Adipocyte (in vitro differentiated cells): ENCODE measurements at regions not wholly inside any gene's neighbourhood (a gene's known extent, or its start where the extent isn't known, plus 50 kb on each side); places are given as distances from the start of the nearest gene placed in this dataset.
A peak's percentile ranks its signal among the peaks of the same experiment; 100 is the strongest.
"Not testable (repeated sequence)": the region's sequence is repeated elsewhere in the genome, so short reads cannot be mapped to it uniquely, and the experiment has no call there.

Source experiments
- DNase-seq: peaks from one replicate; pipeline ENCODE4 v3.0.0-alpha.2; 2015; ENCODE audit warnings: low read depth
- H3K27me3 ChIP-seq: replicated peaks from 2 replicates; pipeline ENCODE4 v1.7.0; 2013; ENCODE audit warnings: mild to moderate bottlenecking, low read length, moderate library complexity; ENCODE audit not compliant: control insufficient read depth, insufficient read depth
- H3K36me3 ChIP-seq: 2 replicates; pipeline ENCODE4 v1.7.0; 2013; ENCODE audit warnings: low read length, mild to moderate bottlenecking, moderate library complexity; ENCODE audit not compliant: control insufficient read depth, insufficient read depth, severe bottlenecking
- H3K4me1 ChIP-seq: 2 replicates; pipeline ENCODE4 v1.7.0; 2013; ENCODE audit warnings: mild to moderate bottlenecking, low read length, moderate library complexity; ENCODE audit not compliant: control insufficient read depth, insufficient read depth
- H3K4me3 ChIP-seq: 2 replicates; pipeline ENCODE4 v1.7.0; 2013; ENCODE audit warnings: mild to moderate bottlenecking, low read length, moderate library complexity
- H3K9ac ChIP-seq: 2 replicates; pipeline ENCODE4 v1.7.0; 2013; ENCODE audit warnings: mild to moderate bottlenecking, low read length, moderate library complexity
- H3K9me3 ChIP-seq: 2 replicates; pipeline ENCODE4 v1.7.0; 2013; ENCODE audit warnings: mild to moderate bottlenecking, low read length, moderate library complexity; ENCODE audit not compliant: control insufficient read depth

DNA sequence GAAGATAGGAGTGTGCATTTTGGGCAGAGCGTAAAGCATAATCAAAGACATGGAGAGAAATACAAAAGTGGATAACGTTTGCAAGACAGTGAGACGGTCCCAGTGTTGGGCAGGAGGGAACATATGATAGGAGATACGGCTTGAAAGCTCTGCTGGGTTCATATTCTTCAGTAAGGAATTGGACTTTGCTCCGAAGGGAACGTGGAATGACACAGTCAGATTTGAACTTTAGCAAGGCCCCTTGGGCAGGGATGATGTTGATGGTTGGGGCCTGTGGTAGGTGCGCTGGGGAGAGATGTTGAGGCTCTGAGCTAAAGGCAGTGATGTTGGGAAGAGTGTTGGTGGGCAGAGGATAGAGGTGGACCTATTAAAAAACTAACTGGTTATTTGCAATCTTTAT, 143.5 kb upstream of the TBX3 start:
- H3K36me3 ChIP-seq = no peaks in the 10 kb centered on the region
- H3K9me3 ChIP-seq = no peaks in the 10 kb centered on the region
- H3K4me1 ChIP-seq = no peaks in the 10 kb centered on the region
- H3K27me3 ChIP-seq = no peaks in the 10 kb centered on the region
- no peak overlapping the region for H3K9ac ChIP-seq
- H3K4me3 ChIP-seq = no peak overlapping the region
- no peak for DNase-seq

DNA sequence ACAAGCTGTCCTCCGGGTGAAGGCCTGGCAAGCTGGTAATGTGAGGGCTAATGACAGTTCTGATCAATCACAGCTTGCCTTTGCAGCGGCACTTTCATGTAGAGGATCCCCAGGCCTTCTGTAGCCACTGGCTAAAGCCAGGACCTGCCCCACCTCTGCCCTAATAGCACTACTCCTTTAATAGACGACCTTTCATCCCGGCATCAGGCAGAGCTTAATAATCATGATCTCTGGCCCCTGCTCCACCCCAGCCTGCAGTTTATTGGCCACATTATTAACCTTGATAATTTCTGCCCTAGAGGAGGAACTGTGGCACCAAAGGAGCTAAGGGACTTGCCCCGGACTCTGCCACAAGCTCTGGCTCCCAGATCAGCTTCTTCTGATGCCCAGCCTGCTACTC, 142.3 kb upstream of the TBX3 start:
- no peak for DNase-seq
- Histone ChIP-seq H3K4me3 (no peak overlapping the region), H3K36me3 (no peaks in the 10 kb centered on the region), H3K4me1 (no peaks in the 10 kb centered on the region), H3K27me3 (no peaks in the 10 kb centered on the region), H3K9me3 (no peaks in the 10 kb centered on the region), H3K9ac (no peak overlapping the region)

DNA sequence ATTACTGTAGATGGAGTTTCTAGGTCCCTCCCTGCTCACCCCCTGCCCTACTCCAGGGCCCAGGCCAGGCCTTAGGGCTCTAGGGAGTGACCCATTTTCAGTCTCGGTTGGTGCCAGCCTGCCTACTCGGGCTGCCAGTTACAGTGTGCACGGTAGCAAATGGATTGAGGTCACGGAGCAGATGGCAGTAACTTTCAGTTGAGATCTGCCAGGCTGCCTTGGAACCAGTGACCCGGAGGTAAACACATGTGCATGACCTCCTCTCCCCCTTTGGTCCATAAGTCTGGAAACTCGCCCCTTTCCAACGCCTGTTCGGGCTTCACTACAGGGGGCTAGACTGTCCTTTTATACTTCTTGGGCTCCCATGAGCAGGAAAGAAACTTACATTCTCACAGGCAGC, 139.7 kb upstream of the TBX3 start:
- no peaks in the 10 kb centered on the region for H3K9me3 ChIP-seq
- no peaks in the 10 kb centered on the region for H3K36me3 ChIP-seq
- no peaks in the 10 kb centered on the region for H3K27me3 ChIP-seq
- no peak for DNase-seq
- H3K9ac ChIP-seq = no peak overlapping the region
- H3K4me1 ChIP-seq = no peaks in the 10 kb centered on the region
- no peak overlapping the region for H3K4me3 ChIP-seq

DNA sequence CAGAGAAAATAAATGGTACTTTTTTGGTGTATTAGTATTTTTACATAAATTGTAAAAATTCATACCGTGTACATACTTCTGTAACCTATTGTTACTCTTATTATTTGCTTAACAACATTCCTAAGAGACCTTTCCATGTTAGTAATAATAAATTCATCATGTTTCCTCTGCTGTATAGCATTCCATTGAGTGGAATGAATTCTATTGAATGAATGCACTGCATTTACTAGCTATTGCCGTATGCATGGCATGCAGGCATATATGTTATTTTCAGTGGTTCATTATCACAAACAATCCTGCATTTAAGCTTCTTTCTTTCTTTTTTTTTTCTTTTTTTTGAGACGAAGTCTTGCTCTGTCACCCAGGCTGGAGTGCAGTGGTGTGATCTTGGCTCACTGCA, 137.6 kb upstream of the TBX3 start:
- no peak overlapping the region for H3K9ac ChIP-seq
- no peaks in the 10 kb centered on the region for H3K4me1 ChIP-seq
- H3K36me3 ChIP-seq = no peaks in the 10 kb centered on the region
- H3K4me3 ChIP-seq = no peak overlapping the region
- H3K9me3 ChIP-seq = no peaks in the 10 kb centered on the region
- DNase-seq = peak; percentile 34
- no peaks in the 10 kb centered on the region for H3K27me3 ChIP-seq

DNA sequence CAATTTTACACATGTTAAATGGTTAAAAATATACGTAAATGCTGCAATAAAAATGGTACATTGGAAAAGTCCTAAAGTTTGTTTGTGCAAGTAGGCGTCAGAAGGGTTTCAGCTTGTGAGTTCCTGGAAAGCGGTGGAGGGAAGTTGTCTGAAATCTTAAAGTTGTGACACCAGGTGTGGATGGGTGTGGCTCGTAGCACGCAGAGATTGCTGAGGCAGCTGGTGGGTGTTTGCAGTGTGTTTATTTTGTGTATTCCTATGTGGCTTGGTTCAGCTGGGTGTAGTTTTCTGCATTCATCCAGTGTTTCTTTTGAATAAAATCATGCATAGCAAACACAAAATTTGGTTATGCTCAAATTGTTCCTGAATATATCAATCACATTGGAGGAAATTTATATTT, 136.8 kb upstream of the TBX3 start:
- Histone ChIP-seq H3K9me3 (no peaks in the 10 kb centered on the region), H3K27me3 (no peaks in the 10 kb centered on the region), H3K4me3 (no peak overlapping the region), H3K36me3 (no peaks in the 10 kb centered on the region), H3K4me1 (no peaks in the 10 kb centered on the region), H3K9ac (no peak overlapping the region)
- no peak for DNase-seq

DNA sequence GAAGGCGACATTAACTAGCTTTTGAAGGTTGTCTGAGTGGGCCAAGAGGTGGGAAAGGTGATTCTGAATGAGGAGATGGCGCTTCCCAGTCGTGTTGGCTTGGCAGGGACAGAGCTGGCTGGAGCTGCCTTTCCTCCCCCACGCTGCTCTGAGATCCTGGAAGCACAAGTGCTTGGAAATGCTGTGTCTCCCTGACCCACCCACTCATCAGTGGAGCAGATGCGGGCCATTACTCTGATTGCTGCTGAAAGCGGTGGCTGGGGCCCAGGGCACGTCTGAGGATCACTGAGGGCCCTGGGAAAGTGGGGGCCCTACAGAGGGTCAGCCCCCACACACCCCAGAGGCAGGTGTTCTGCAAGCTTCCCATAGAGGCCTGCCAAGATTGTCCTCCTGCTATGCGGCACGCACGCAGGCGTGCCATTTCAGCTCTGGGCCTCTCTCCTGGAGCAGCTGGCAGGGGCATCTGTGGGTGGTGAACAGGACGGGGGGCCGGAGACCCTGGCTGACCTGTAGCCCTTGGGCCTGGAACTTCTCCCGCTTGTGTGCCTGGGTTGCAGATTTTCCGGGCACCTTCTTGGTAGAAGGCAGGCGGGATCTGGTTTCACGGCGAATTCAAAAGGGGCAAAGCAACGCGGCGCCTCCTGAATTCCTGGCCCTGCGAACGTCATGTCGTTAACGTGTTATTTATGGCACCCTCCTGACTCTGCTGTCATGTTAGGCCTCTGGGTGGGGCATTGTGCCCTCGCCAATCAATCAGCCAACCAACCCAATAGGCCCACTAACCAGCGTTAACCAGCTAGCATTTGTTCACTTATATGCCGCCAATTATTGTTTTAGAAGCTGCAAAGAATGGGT, 133.8 kb upstream of the TBX3 start:
- H3K27me3 ChIP-seq = no peaks in the 10 kb centered on the region
- no peaks in the 10 kb centered on the region for H3K4me1 ChIP-seq
- DNase-seq = no peak
- no peak overlapping the region for H3K9ac ChIP-seq
- H3K4me3 ChIP-seq = no peak overlapping the region
- H3K36me3 ChIP-seq = no peaks in the 10 kb centered on the region
- no peaks in the 10 kb centered on the region for H3K9me3 ChIP-seq

DNA sequence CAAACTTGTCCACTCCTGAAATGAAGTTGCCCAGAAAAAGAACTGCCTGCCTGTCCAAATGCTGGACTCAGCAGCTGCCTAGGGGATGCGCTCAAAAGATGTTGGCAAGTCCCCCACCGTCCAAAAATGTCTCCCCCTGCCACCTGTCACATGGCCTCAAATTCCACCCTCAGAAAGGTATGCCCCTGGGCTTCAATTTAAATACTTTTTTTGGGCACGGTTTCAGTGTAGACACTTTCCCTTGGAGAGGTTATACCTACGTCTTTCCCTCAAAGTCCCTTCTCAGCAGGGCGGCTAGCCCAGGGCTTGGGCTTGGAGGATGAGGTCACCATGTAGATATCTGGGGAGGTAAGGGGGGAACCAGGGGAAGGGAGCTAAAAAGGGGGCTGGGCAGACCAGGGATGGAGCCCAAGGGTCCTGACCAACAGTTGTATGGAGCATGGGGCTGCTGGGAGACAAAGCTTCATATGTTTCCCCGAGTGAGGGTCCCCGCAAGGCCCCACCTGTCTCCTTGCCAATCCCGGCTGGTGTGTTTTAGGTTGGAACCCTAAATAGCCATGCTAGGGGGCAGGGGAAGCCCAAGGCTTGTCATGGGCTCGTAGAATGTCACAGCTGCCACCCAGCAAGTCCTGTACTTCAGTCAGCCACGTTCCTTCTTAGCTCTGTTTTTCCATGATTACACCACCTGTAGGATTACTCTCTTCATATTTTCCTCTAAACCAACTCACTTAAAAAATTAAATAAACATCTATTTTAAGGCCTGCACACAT, 131.2 kb upstream of the TBX3 start:
- no peaks in the 10 kb centered on the region for H3K4me1 ChIP-seq
- H3K36me3 ChIP-seq = no peaks in the 10 kb centered on the region
- H3K4me3 ChIP-seq = no peak overlapping the region
- H3K27me3 ChIP-seq = no peaks in the 10 kb centered on the region
- H3K9ac ChIP-seq = no peak overlapping the region
- no peak for DNase-seq
- H3K9me3 ChIP-seq = no peaks in the 10 kb centered on the region

DNA sequence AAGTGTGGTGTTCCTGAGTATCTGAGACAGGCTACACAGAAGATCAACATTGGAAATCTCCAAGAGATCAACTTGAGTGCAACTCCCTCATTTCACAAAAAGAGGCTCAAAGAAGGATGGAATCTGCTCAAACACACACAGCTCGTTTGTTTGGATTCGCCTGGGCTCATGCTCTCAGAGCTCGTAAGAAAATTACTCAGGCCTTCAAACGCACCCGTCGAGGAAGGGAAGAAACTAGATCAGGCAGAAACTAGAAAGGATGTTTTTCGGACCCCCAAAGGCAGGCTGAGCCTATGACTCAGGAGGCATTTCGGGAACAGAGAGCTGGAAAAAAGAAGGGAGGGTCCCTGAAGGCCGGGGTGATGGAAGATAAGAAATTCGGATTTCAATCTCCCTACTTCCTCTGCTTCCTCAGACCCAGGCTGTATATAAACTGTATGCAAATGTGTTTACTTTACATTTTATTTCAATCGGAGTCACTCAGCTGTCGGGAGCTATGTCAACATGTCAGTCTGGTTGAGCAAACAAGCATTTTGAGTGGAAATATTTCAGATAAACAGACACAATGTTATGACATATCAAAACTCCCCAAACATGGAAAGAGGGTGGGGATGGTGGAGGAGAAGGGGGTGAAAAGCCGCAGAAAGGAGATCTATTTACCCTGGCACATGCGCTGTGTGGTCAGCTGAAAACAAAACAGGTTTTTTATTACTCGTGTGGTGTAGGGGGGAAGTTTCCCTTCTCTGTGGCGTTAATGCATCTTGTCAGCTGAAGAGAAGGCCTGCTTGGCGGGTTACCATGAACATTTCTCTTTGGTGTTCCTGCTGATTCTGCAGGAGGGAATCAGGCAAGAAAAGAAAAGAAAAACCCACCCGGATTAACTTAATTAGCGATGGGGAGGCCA, 129.1 kb upstream of the TBX3 start:
- Histone ChIP-seq H3K9ac (no peak overlapping the region), H3K27me3 (no peaks in the 10 kb centered on the region), H3K4me1 (no peaks in the 10 kb centered on the region), H3K4me3 (no peak overlapping the region), H3K36me3 (no peaks in the 10 kb centered on the region), H3K9me3 (no peaks in the 10 kb centered on the region)
- DNase-seq = peak; percentile 74

DNA sequence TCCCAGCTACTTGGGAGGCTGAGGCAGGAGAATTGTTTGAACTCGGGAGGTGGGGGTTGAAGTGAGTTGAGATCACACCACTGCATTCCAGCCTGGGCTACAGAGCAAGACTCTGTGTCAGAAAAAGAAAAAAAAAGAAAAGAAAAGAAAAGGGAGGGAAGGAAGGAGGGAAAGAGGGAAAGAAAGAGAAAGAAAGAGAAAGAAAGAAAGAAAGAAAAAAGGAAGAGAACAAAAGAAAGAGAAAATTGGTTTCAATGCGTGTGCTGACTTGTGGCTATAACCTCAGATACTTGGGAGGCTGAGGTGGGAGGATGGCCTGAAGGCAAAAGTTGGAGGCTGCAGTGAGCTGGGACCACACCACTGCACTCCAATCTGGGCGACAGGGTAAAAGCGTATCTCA, 128.4 kb upstream of the TBX3 start:
- no peaks in the 10 kb centered on the region for H3K4me1 ChIP-seq
- H3K27me3 ChIP-seq = no peaks in the 10 kb centered on the region
- H3K9ac ChIP-seq = no peak overlapping the region
- no peak for DNase-seq
- H3K9me3 ChIP-seq = no peaks in the 10 kb centered on the region
- no peak overlapping the region for H3K4me3 ChIP-seq
- H3K36me3 ChIP-seq = no peaks in the 10 kb centered on the region

DNA sequence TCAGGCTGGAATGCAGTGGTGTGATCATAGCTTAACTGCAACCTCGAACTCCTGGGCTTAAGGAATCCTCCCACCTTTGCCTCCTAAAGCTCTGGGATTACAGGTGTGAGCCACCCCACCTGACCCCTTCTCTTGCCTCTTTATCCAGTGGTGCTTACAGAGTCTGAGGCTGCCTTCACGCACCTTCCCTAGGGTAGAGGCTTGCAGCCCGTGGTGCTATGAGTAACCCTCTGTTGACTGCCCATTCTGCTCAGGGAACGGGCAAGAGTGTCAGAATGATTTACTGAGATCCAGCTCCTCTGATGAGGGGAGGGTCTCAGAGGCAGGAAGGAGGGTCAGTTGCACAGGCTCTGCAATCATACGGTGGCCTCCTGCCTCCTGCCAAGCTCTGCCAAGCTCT, 125.1 kb upstream of the TBX3 start:
- Histone ChIP-seq H3K4me1 (no peaks in the 10 kb centered on the region), H3K9me3 (no peaks in the 10 kb centered on the region), H3K9ac (no peak overlapping the region), H3K27me3 (no peaks in the 10 kb centered on the region), H3K4me3 (no peak overlapping the region), H3K36me3 (no peaks in the 10 kb centered on the region)
- no peak for DNase-seq

DNA sequence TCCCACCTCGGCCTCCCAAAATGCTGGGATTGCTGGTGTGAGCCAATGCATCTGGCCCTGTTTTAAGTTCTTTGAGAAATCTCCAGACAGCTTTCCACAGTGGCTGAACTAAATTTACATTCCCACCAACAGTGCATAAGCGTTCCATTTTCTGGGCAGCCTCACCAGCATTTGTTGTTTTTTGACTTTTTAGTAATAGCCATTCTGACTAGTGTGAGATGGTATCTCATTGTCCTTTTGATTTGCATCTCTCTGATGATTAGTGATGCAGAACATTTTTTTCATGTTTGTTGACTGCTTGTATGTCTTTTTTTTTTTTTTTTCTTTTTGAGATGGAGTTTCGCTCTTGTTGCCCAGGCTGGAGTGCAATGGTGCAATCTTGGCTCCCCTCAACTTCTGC, 117.4 kb upstream of the TBX3 start:
- not testable (repeated sequence) for H3K9ac ChIP-seq, H3K4me1 ChIP-seq, H3K9me3 ChIP-seq, H3K36me3 ChIP-seq, DNase-seq, H3K27me3 ChIP-seq, H3K4me3 ChIP-seq
